ENCODE measurements at regions not wholly inside any gene's neighbourhood (a gene's known extent, or its start where the extent isn't known, plus 50 kb on each side); places are given as distances from the start of the nearest gene placed in this dataset.

- H3K9me3 ChIP-seq (ENCODE audit: control insufficient read depth in 1 of 2, insufficient read depth in 1 of 2, low read length in 2 of 2), result no peaks in the 10 kb centered on the region
- H3K4me1 ChIP-seq (ENCODE audit: insufficient read depth, low read length), result no peaks in the 10 kb centered on the region
- no peaks in the 10 kb centered on the region for H3K36me3 ChIP-seq (ENCODE audit: insufficient read depth, low read length)
- no peak overlapping the region for H3K27ac ChIP-seq (ENCODE audit: low read depth in 1 of 2, low read length in 2 of 2)
- H3K9me3 Mint-ChIP-seq, result peaks cover 2% of the 10 kb centered on the region
- no peak for DNase-seq
- no peaks in the 10 kb centered on the region for H3K36me3 Mint-ChIP-seq (ENCODE audit: low read depth)
- H3K27ac Mint-ChIP-seq, result no peak overlapping the region
- no peak overlapping the region for H3K4me3 ChIP-seq (ENCODE audit: low read length)
- intact Hi-C loops (cut with DNase I, micrococcal nuclease), result no loop called here
- POLR2A ChIA-PET, result no interaction called here
- H3K4me3 Mint-ChIP-seq, result no peak overlapping the region
- H3K27me3 ChIP-seq (ENCODE audit: control insufficient read depth in 1 of 2, insufficient read depth in 2 of 2, low read length in 2 of 2), result no peaks in the 10 kb centered on the region
- H3K4me1 Mint-ChIP-seq (ENCODE audit: low read depth), result no peaks in the 10 kb centered on the region
- CTCF ChIA-PET, result no interaction called here
- no peak for ATAC-seq (ENCODE audit: poor library complexity)
- H3K27me3 Mint-ChIP-seq, result no peaks in the 10 kb centered on the region
- TF ChIP-seq, protein P1, sequence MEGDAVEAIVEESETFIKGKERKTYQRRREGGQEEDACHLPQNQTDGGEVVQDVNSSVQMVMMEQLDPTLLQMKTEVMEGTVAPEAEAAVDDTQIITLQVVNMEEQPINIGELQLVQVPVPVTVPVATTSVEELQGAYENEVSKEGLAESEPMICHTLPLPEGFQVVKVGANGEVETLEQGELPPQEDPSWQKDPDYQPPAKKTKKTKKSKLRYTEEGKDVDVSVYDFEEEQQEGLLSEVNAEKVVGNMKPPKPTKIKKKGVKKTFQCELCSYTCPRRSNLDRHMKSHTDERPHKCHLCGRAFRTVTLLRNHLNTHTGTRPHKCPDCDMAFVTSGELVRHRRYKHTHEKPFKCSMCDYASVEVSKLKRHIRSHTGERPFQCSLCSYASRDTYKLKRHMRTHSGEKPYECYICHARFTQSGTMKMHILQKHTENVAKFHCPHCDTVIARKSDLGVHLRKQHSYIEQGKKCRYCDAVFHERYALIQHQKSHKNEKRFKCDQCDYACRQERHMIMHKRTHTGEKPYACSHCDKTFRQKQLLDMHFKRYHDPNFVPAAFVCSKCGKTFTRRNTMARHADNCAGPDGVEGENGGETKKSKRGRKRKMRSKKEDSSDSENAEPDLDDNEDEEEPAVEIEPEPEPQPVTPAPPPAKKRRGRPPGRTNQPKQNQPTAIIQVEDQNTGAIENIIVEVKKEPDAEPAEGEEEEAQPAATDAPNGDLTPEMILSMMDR (IDR thresholded peaks at IDR 0.05), result no peak
Observed at GRCh38 chr10:31116226-31116625, 84.6 kb upstream of the ZNF438 start.

DNA sequence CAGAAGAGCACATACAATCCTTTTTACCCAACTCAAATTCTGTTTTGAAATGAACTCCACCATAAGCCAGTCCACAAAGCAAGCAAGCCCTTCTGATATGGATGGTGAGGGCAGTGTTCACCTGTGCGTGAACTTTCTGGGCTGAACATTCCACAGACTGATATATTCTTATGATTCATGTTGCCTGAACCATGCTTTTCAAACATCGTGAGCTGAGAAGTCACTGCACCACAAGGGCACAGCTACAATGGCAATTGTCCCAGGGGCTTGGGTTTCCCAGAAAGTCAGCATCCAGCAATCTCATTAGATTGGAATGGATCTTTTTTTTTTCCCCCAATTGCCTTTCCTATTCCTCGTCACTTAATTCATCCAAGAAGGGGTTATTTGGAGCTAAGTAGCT lies 86.9 kb upstream of the ZNF438 start:
- Mint-ChIP-seq H3K9me3 (no peaks in the 10 kb centered on the region), H3K36me3 (ENCODE audit: low read depth) (no peaks in the 10 kb centered on the region), H3K27me3 (no peaks in the 10 kb centered on the region), H3K27ac (no peak overlapping the region), H3K4me1 (ENCODE audit: low read depth) (no peaks in the 10 kb centered on the region), H3K4me3 (no peak overlapping the region)
- Histone ChIP-seq H3K9me3 (ENCODE audit: control insufficient read depth in 1 of 2, insufficient read depth in 1 of 2, low read length in 2 of 2) (no peaks in the 10 kb centered on the region), H3K36me3 (ENCODE audit: insufficient read depth, low read length) (no peaks in the 10 kb centered on the region), H3K27me3 (ENCODE audit: control insufficient read depth in 1 of 2, insufficient read depth in 2 of 2, low read length in 2 of 2) (no peaks in the 10 kb centered on the region), H3K4me3 (ENCODE audit: low read length) (no peak overlapping the region), H3K27ac (ENCODE audit: low read depth in 1 of 2, low read length in 2 of 2) (no peak overlapping the region), H3K4me1 (ENCODE audit: insufficient read depth, low read length) (no peaks in the 10 kb centered on the region)
- TF ChIP-seq, protein P1 (IDR thresholded peaks at IDR 0.05), result no peak
- POLR2A ChIA-PET, result no interaction called here
- DNase-seq (no peak), ATAC-seq (ENCODE audit: poor library complexity) (no peak)
- intact Hi-C loops (cut with DNase I, micrococcal nuclease), result no loop called here
- CTCF ChIA-PET, result no interaction called here

- H3K9me3 Mint-ChIP-seq, result no peaks in the 10 kb centered on the region
- intact Hi-C loops (cut with DNase I, micrococcal nuclease), result loop anchor here in 1 of 2 experiments (10.0 kb wide), 1 partner anchor 446 kb away; no protein-coding TSS in a partner anchor
- H3K27ac ChIP-seq (ENCODE audit: low read depth in 1 of 2, low read length in 2 of 2), result no peak overlapping the region
- no peaks in the 10 kb centered on the region for H3K27me3 ChIP-seq (ENCODE audit: control insufficient read depth in 1 of 2, insufficient read depth in 2 of 2, low read length in 2 of 2)
- no peak overlapping the region for H3K4me3 Mint-ChIP-seq
- no peak overlapping the region for H3K27ac Mint-ChIP-seq
- no peaks in the 10 kb centered on the region for H3K4me1 ChIP-seq (ENCODE audit: insufficient read depth, low read length)
- CTCF ChIA-PET, result no interaction called here
- ATAC-seq (ENCODE audit: poor library complexity) (no peak), DNase-seq (no peak)
- no peaks in the 10 kb centered on the region for H3K4me1 Mint-ChIP-seq (ENCODE audit: low read depth)
- no peaks in the 10 kb centered on the region for H3K9me3 ChIP-seq (ENCODE audit: control insufficient read depth in 1 of 2, insufficient read depth in 1 of 2, low read length in 2 of 2)
- H3K36me3 Mint-ChIP-seq (ENCODE audit: low read depth), result no peaks in the 10 kb centered on the region
- H3K36me3 ChIP-seq (ENCODE audit: insufficient read depth, low read length), result no peaks in the 10 kb centered on the region
- POLR2A ChIA-PET, result interaction anchor here (0.6 kb wide), 1 partner anchor 256 kb away, joined by 3 read pairs; no protein-coding TSS in a partner anchor
- TF ChIP-seq, protein P1 (IDR thresholded peaks at IDR 0.05), result no peak
- no peaks in the 10 kb centered on the region for H3K27me3 Mint-ChIP-seq
- H3K4me3 ChIP-seq (ENCODE audit: low read length), result no peak overlapping the region
Observed at GRCh38 chr10:31120392-31120791, 88.7 kb upstream of the ZNF438 start.
